Mucosa of stomach (tissue), 1 donor: ENCODE measurements at regions not wholly inside any gene's neighbourhood (a gene's known extent, or its start where the extent isn't known, plus 50 kb on each side); places are given as distances from the start of the nearest gene placed in this dataset.

Experiments used
- H3K27me3 ChIP-seq: one replicate; pipeline ENCODE4 v1.7.0; 2013; ENCODE audit warnings: mild to moderate bottlenecking, low read length; ENCODE audit not compliant: control insufficient read depth, insufficient read depth
- H3K36me3 ChIP-seq: one replicate; pipeline ENCODE4 v1.7.0; 2013; ENCODE audit warnings: low read length; ENCODE audit not compliant: control insufficient read depth, insufficient read depth
- H3K4me1 ChIP-seq: one replicate; pipeline ENCODE4 v1.7.0; 2013; ENCODE audit warnings: mild to moderate bottlenecking, low read length; ENCODE audit not compliant: control insufficient read depth, insufficient read depth
- H3K4me3 ChIP-seq: one replicate; pipeline ENCODE4 v1.7.0; 2013; ENCODE audit warnings: low read length
- H3K9ac ChIP-seq: one replicate; pipeline ENCODE4 v1.7.0; 2013; ENCODE audit warnings: mild to moderate bottlenecking, low read length, moderate library complexity
- H3K9me3 ChIP-seq: one replicate; pipeline ENCODE4 v1.7.0; 2013; ENCODE audit warnings: mild to moderate bottlenecking, low read length, moderate library complexity; ENCODE audit not compliant: control insufficient read depth
- donor health status: Pancreatic carcinoma.

- H3K27me3 ChIP-seq, result no peaks in the 10 kb centered on the region
- H3K36me3 ChIP-seq, result no peaks in the 10 kb centered on the region
- no peaks in the 10 kb centered on the region for H3K9me3 ChIP-seq
- H3K9ac ChIP-seq, result no peak overlapping the region
- H3K4me3 ChIP-seq, result no peak overlapping the region
- H3K4me1 ChIP-seq, result peaks cover 5% of the 10 kb centered on the region
Observed at GRCh38 chr18:26738706-26739105, 126.8 kb downstream of the AQP4 start.

GRCh38 chr18:26736301-26736700 is 129.2 kb downstream of the AQP4 start:
- H3K27me3 ChIP-seq, result no peaks in the 10 kb centered on the region
- H3K4me3 ChIP-seq, result no peak overlapping the region
- H3K9ac ChIP-seq, result no peak overlapping the region
- H3K9me3 ChIP-seq, result no peaks in the 10 kb centered on the region
- peaks cover 5% of the 10 kb centered on the region for H3K4me1 ChIP-seq
- H3K36me3 ChIP-seq, result no peaks in the 10 kb centered on the region

GRCh38 chr18:26734760-26735159 is 130.7 kb downstream of the AQP4 start:
- Histone ChIP-seq H3K4me1 (no peaks in the 10 kb centered on the region), H3K9me3 (no peaks in the 10 kb centered on the region), H3K36me3 (no peaks in the 10 kb centered on the region), H3K27me3 (no peaks in the 10 kb centered on the region), H3K4me3 (no peak overlapping the region), H3K9ac (no peak overlapping the region)

- Histone ChIP-seq H3K9ac (no peak overlapping the region), H3K4me3 (no peak overlapping the region), H3K27me3 (no peaks in the 10 kb centered on the region), H3K36me3 (no peaks in the 10 kb centered on the region), H3K9me3 (no peaks in the 10 kb centered on the region), H3K4me1 (no peaks in the 10 kb centered on the region)
Observed at GRCh38 chr18:26729449-26729848, 136.1 kb downstream of the AQP4 start.

GRCh38 chr18:26729008-26729407 is 136.5 kb downstream of the AQP4 start:
- Histone ChIP-seq H3K4me3 (no peak overlapping the region), H3K36me3 (no peaks in the 10 kb centered on the region)

GRCh38 chr18:26723981-26724380 is 141.5 kb downstream of the AQP4 start:
- no peak overlapping the region for H3K9ac ChIP-seq
- H3K36me3 ChIP-seq, result no peaks in the 10 kb centered on the region
- H3K27me3 ChIP-seq, result no peaks in the 10 kb centered on the region
- H3K4me1 ChIP-seq, result no peaks in the 10 kb centered on the region
- H3K4me3 ChIP-seq, result no peak overlapping the region
- H3K9me3 ChIP-seq, result no peaks in the 10 kb centered on the region

More at GRCh38 chr18:26729008-26729407, 136.5 kb downstream of the AQP4 start:
- Histone ChIP-seq H3K4me1 (no peaks in the 10 kb centered on the region), H3K9ac (no peak overlapping the region), H3K9me3 (no peaks in the 10 kb centered on the region), H3K27me3 (no peaks in the 10 kb centered on the region)

- no peaks in the 10 kb centered on the region for H3K36me3 ChIP-seq
- H3K9ac ChIP-seq, result no peak overlapping the region
Observed at GRCh38 chr18:26722565-26722931, 143.0 kb downstream of the AQP4 start.

GRCh38 chr18:26721854-26722564 is 143.5 kb downstream of the AQP4 start:
- no peaks in the 10 kb centered on the region for H3K36me3 ChIP-seq
- no peaks in the 10 kb centered on the region for H3K27me3 ChIP-seq

More at GRCh38 chr18:26722565-26722931, 143.0 kb downstream of the AQP4 start:
- Histone ChIP-seq H3K27me3 (no peaks in the 10 kb centered on the region), H3K4me3 (no peak overlapping the region), H3K9me3 (no peaks in the 10 kb centered on the region), H3K4me1 (no peaks in the 10 kb centered on the region)

GRCh38 chr18:26719896-26720295 is 145.6 kb downstream of the AQP4 start:
- no peaks in the 10 kb centered on the region for H3K36me3 ChIP-seq
- no peak overlapping the region for H3K9ac ChIP-seq
- no peak overlapping the region for H3K4me3 ChIP-seq
- H3K27me3 ChIP-seq, result no peaks in the 10 kb centered on the region
- H3K4me1 ChIP-seq, result no peaks in the 10 kb centered on the region
- H3K9me3 ChIP-seq, result no peaks in the 10 kb centered on the region

More at GRCh38 chr18:26721854-26722564, 143.5 kb downstream of the AQP4 start:
- no peak overlapping the region for H3K4me3 ChIP-seq
- H3K9me3 ChIP-seq, result no peaks in the 10 kb centered on the region
- H3K9ac ChIP-seq, result no peak overlapping the region
- H3K4me1 ChIP-seq, result no peaks in the 10 kb centered on the region

GRCh38 chr18:26717123-26717719 is 148.3 kb downstream of the AQP4 start:
- H3K9ac ChIP-seq, result no peak overlapping the region
- no peaks in the 10 kb centered on the region for H3K4me1 ChIP-seq
- no peaks in the 10 kb centered on the region for H3K27me3 ChIP-seq
- H3K4me3 ChIP-seq, result no peak overlapping the region
- H3K36me3 ChIP-seq, result no peaks in the 10 kb centered on the region
- H3K9me3 ChIP-seq, result no peaks in the 10 kb centered on the region

- H3K9me3 ChIP-seq, result no peaks in the 10 kb centered on the region
- H3K4me1 ChIP-seq, result no peaks in the 10 kb centered on the region
- H3K27me3 ChIP-seq, result no peaks in the 10 kb centered on the region
- no peak overlapping the region for H3K4me3 ChIP-seq
- H3K36me3 ChIP-seq, result no peaks in the 10 kb centered on the region
- H3K9ac ChIP-seq, result no peak overlapping the region
Observed at GRCh38 chr18:26714739-26715138, 150.8 kb downstream of the AQP4 start.

- no peaks in the 10 kb centered on the region for H3K27me3 ChIP-seq
- peaks cover 15% of the 10 kb centered on the region for H3K4me1 ChIP-seq
- H3K36me3 ChIP-seq, result no peaks in the 10 kb centered on the region
- H3K9me3 ChIP-seq, result no peaks in the 10 kb centered on the region
- H3K4me3 ChIP-seq, result no peak overlapping the region
- H3K9ac ChIP-seq, result no peak overlapping the region
Observed at GRCh38 chr18:26711756-26712155, 153.8 kb downstream of the AQP4 start.
